ENCODE measurements at regions not wholly inside any gene's neighbourhood (a gene's known extent, or its start where the extent isn't known, plus 50 kb on each side); places are given as distances from the start of the nearest gene placed in this dataset.

GRCh38 chr5:64100203-64100602 is 65.4 kb upstream of the RNF180 start:
- TF ChIP-seq, protein P1, sequence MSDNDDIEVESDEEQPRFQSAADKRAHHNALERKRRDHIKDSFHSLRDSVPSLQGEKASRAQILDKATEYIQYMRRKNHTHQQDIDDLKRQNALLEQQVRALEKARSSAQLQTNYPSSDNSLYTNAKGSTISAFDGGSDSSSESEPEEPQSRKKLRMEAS (IDR thresholded peaks at IDR 0.05): no peak
- no peak for TF ChIP-seq CTCF (IDR thresholded peaks at IDR 0.05; ENCODE audit: low read depth, low read length, missing input control)
- no peak for TF ChIP-seq YY1 (IDR thresholded peaks at IDR 0.05)
- TF ChIP-seq TAF1 (conservative IDR thresholded peaks at IDR 0.05): no peak
- TF ChIP-seq RAD21 (IDR thresholded peaks at IDR 0.05): no peak
- TF ChIP-seq EGR1 (IDR thresholded peaks at IDR 0.05; ENCODE audit: low read depth in 2 of 2): no peak
- TF ChIP-seq GABPA (IDR thresholded peaks at IDR 0.05 in 1 of 2, conservative IDR thresholded peaks at IDR 0.05 in 1 of 2): no peak
- no peak for TF ChIP-seq JUND (IDR thresholded peaks at IDR 0.05)
